K562 (cell line): ENCODE measurements at regions not wholly inside any gene's neighbourhood (a gene's known extent, or its start where the extent isn't known, plus 50 kb on each side); places are given as distances from the start of the nearest gene placed in this dataset.
"Not testable (repeated sequence)": the region's sequence is repeated elsewhere in the genome, so short reads cannot be mapped to it uniquely, and the experiment has no call there.

Source experiments
- ATAC-seq: fragments of 200-7000 bp; cut with Tn5 transposase; 3 replicates; pipeline ENCODE4 v1.9.1; 2020; ENCODE audit warnings: moderate library complexity
- BruUV-seq: library from RNA; stranded (reverse); fragments of 400-500 nt; replicated peaks from 2 replicates; lab custom pipeline; 2021; lab: Mats Ljungman, UMichigan
- CTCF ChIA-PET: fragments of 300-600 bp; formaldehyde crosslinking; extraction: SDS; loops from one replicate; lab custom pipeline; 2021; ENCODE audit warnings: low intra/inter-chr PET ratio; lab: Yijun Ruan, JAX
- POLR2A ChIA-PET: fragments of 300-600, 350-650 bp; sonication (Branson Sonifier 250); formaldehyde crosslinking; extraction: SDS; loops from one replicate; lab custom pipeline; 2021; ENCODE audit warnings: antibody characterized with exemption, inconsistent platforms; lab: Yijun Ruan, JAX
- DNase-seq, 4 experiments: peaks; one replicate each; pipeline versions ENCODE4 v3.0.0 to v3.0.0-alpha.2; 2011 to 2018; ENCODE audit warnings: low spot score in 3 of 4, mixed read lengths in 3 of 4; ENCODE audit errors: extremely low read depth in 1 of 4
- FAIRE-seq: peaks from 2 replicates; lab custom pipeline; 2011; peaks lifted over from hg19 to GRCh38; lab: Jason Lieb, UNC
- H2AFZ ChIP-seq: 2 replicates; pipeline ENCODE4 v1.6.0; 2011; ENCODE audit warnings: low read depth, low read length, control low read depth, inconsistent platforms
- H3K27ac ChIP-seq: fragments of 200-600 bp; 3 replicates; pipeline ENCODE4 v1.8.0; 2011; ENCODE audit warnings: low read depth, mild to moderate bottlenecking, control low read depth, inconsistent platforms, low read length, moderate library complexity, mixed read lengths; ENCODE audit errors: extremely low read depth
- H3K27me3 ChIP-seq, 2 experiments: fragments of 300-600 bp in 1 of 2; 2 replicates in 1 of 2; 3 replicates in 1 of 2; pipeline versions ENCODE4 v1.6.0 to v1.8.0; 2011; ENCODE audit warnings: inconsistent platforms in 2 of 2, low read length in 2 of 2, mild to moderate bottlenecking in 1 of 2, mixed read lengths in 1 of 2, moderate library complexity in 1 of 2; ENCODE audit not compliant: control insufficient read depth in 2 of 2, insufficient read depth in 2 of 2
- H3K36me3 ChIP-seq: fragments of 300-600 bp; 3 replicates; pipeline ENCODE4 v1.8.0; 2011; ENCODE audit warnings: mild to moderate bottlenecking, low read length, inconsistent platforms; ENCODE audit not compliant: control insufficient read depth, insufficient read depth
- H3K4me1 ChIP-seq, 2 experiments: fragments of 200-600 bp in 1 of 2; replicated peaks in 1 of 2; 2 replicates in 1 of 2; 3 replicates in 1 of 2; pipeline versions ENCODE4 v1.5.1 to v1.8.0; 2011; ENCODE audit warnings: inconsistent platforms in 2 of 2, low read length in 2 of 2, mild to moderate bottlenecking in 1 of 2, mixed read lengths in 1 of 2, moderate library complexity in 1 of 2; ENCODE audit not compliant: control insufficient read depth in 2 of 2, insufficient read depth in 2 of 2
- H3K4me2 ChIP-seq: 2 replicates; pipeline ENCODE4 v1.6.1; 2011; ENCODE audit warnings: low read length, control low read depth, inconsistent platforms, mixed read lengths; ENCODE audit not compliant: insufficient read depth
- H3K4me3 ChIP-seq: fragments of 200-600 bp; sonication (generic), shearing (Covaris generic); 2 replicates; pipeline ENCODE4 v1.5.1; 2016; ENCODE audit warnings: control low read depth, inconsistent platforms
- H3K79me2 ChIP-seq: fragments of 200-600 bp; 3 replicates; pipeline ENCODE4 v1.8.0; 2011; ENCODE audit warnings: low read length, inconsistent platforms; ENCODE audit not compliant: control insufficient read depth, insufficient read depth
- H3K9ac ChIP-seq, 2 experiments: 2 replicates each; pipeline versions ENCODE4 v1.6.0 to v1.6.1; 2011; ENCODE audit warnings: low read depth in 2 of 2, low read length in 2 of 2, control low read depth in 1 of 2, inconsistent platforms in 1 of 2, mild to moderate bottlenecking in 1 of 2, mixed read lengths in 1 of 2; ENCODE audit not compliant: insufficient read depth in 1 of 2
- H3K9me1 ChIP-seq: one replicate; pipeline ENCODE4 v1.6.0; 2011; ENCODE audit warnings: inconsistent platforms, mild to moderate bottlenecking, low read length, moderate library complexity; ENCODE audit not compliant: control insufficient read depth, insufficient read depth
- H3K9me3 ChIP-seq: replicated peaks from 2 replicates; pipeline ENCODE4 v1.5.1; 2011; ENCODE audit warnings: low read depth, low read length, inconsistent platforms; ENCODE audit not compliant: control insufficient read depth, insufficient read depth
- H4K20me1 ChIP-seq: replicated peaks from 2 replicates; pipeline ENCODE4 v1.6.1; 2011; ENCODE audit warnings: low read length, inconsistent platforms, mixed read lengths; ENCODE audit not compliant: control insufficient read depth, insufficient read depth
- KDM1A ChIP-seq, 2 experiments: fragments of 450-650 bp; IDR thresholded peaks; 2 replicates each; pipeline ENCODE4 v1.6.1; 2016; ENCODE audit warnings: mild to moderate bottlenecking in 2 of 2
- MAFK ChIP-seq: IDR thresholded peaks from 2 replicates; pipeline ENCODE4 v1.6.1; 2011; ENCODE audit warnings: low read length, improper control_type of control experiment
- MYC ChIP-seq, 2 experiments: fragments of 250-450 bp in 1 of 2; sonication (Bioruptor Pico) in 1 of 2; IDR thresholded peaks; 2 replicates each; pipeline versions ENCODE4 v1.5.1 to v1.6.1; 2012 to 2021; ENCODE audit warnings: low read depth in 2 of 2, borderline replicate concordance in 1 of 2, improper control_type of control experiment in 1 of 2, low read length in 1 of 2, mild to moderate bottlenecking in 1 of 2, moderate library complexity in 1 of 2
- TAF7 ChIP-seq: fragments of 450-650 bp; IDR thresholded peaks from 2 replicates; pipeline ENCODE4 v1.6.1; 2016; ENCODE audit warnings: missing genetic modification characterization, missing compliant biosample characterization
- ZNF263 ChIP-seq: sonication (generic); formaldehyde crosslinking; IDR thresholded peaks from 2 replicates; pipeline ENCODE4 v1.8.0; 2022; ENCODE audit warnings: mild to moderate bottlenecking, missing genetic modification reagents, borderline replicate concordance
- WGBS: fragments of 100-300 bp; shearing (Covaris generic); methylation state at CpG from one replicate; pipeline ENCODE4 v1.1.6; 2016; ENCODE audit warnings: low coverage, mixed read lengths; ENCODE audit not compliant: insufficient coverage; ENCODE audit errors: missing lambda C conversion rate; 5-methylcytosine and 5-hydroxymethylcytosine counted together
- in situ Hi-C: fragments of 300-500 bp; cut with MboI; formaldehyde crosslinking; loops from 4 replicates; pipeline ENCODE4 v1.15.0; 2018; ENCODE audit warnings: inconsistent platforms, mixed read lengths
- intact Hi-C: fragments of 100-400 bp; cut with micrococcal nuclease; formaldehyde crosslinking; loops from 2 replicates; pipeline ENCODE4 v1.14.2; 2022

GRCh38 chr1:87432685-87433084 lies 104.0 kb downstream of the LMO4 start (continued):
- TF ChIP-seq MYC (IDR thresholded peaks at IDR 0.05; ENCODE audit: low read depth, low read length): no peak
- TF ChIP-seq MYC (CRISPR knock-in tag; IDR thresholded peaks at IDR 0.05; ENCODE audit: borderline replicate concordance, low read depth): no peak
- no peak for TF ChIP-seq TAF7 (tag)
- TF ChIP-seq MAFK: no peak
- no peak for TF ChIP-seq ZNF263 (CRISPR knock-in tag)
- no peak for TF ChIP-seq KDM1A (IDR thresholded peaks at IDR 0.05)

DNA sequence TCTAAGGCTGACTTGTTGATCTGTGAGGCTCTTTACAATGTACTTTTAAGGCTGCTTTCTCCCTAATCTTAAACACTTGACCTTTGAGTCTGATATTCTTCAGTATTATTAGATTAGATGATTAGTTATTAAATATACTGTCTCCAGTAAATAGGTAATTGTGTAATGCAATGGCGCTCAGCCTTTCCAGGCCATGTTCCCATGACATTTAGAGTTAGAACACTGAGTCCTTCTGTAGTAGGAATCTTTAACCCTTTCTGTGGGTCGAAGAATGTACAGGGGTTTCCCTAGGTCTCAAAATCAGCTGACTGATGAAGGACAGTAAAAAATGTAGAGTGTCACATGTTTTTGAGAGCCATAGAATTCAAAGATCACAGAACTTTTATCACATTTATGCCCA lies 104.4 kb downstream of the LMO4 start:
- H3K4me3 ChIP-seq, H4K20me1 ChIP-seq, CTCF ChIA-PET, in situ Hi-C loops, H3K9me1 ChIP-seq, H3K4me2 ChIP-seq, H3K9me3 ChIP-seq, FAIRE-seq, H2AFZ ChIP-seq, H3K9ac ChIP-seq, H3K27me3 ChIP-seq, H3K27ac ChIP-seq, DNase-seq, H3K79me2 ChIP-seq, POLR2A ChIA-PET, BruUV-seq, ATAC-seq, H3K36me3 ChIP-seq, intact Hi-C loops: not testable (repeated sequence)
- peaks cover 0 to 16% of the 10 kb centered on the region in 2 experiments; a peak in 3 of 5 replicates for H3K4me1 ChIP-seq
- 5% methylated on average over 2 of the region's 2 CpGs for WGBS
